Hematopoietic multipotent progenitor cell (in vitro differentiated cells): ENCODE measurements at regions not wholly inside any gene's neighbourhood (a gene's known extent, or its start where the extent isn't known, plus 50 kb on each side); places are given as distances from the start of the nearest gene placed in this dataset.

ENCODE experiments used
- DNase-seq, 3 donors: peaks; one replicate each; pipeline ENCODE4 v3.0.0-alpha.2; 2011 to 2015; ENCODE audit warnings: low read depth in 2 of 3, low spot score in 2 of 3

DNA sequence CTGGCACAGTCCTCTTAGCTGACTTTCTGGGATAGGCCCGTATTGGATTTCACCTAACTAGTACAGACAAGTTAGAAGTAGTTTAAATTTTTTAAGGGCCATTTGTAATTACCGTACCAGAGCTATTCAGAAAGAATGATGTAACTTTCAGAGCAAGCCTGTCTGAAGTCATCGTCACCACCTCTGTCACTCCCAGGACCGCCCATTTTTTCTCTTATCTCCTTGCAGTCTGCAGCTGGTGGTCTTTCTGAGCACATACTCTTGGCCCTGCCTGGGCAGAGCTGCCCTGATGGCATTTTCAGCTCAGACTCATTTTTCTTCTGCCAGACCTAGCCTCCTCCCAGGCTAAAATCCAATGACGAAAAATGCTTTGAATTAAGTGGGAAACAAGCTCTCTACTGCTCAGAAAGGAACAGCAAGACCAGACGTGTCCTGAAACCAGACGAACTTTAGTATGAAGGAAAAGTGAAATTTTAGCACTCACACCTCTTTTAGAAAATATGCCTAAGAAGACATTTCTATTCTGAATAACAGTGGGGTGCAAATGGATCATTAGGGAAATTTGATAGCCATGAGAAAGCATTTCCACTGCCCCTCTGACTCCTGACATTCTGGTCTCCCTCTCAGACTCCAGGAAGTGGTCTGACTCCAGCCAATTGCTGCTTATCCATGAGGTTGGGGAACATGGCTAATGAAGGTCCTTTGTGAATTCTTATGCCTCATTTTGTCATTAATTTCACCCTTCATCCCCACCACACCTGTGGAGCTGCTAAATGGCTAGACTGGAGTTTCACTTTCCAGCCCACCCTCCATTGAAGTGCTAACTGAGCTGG, 162.4 kb upstream of the GYPA start:
- DNase-seq, result no peak

DNA sequence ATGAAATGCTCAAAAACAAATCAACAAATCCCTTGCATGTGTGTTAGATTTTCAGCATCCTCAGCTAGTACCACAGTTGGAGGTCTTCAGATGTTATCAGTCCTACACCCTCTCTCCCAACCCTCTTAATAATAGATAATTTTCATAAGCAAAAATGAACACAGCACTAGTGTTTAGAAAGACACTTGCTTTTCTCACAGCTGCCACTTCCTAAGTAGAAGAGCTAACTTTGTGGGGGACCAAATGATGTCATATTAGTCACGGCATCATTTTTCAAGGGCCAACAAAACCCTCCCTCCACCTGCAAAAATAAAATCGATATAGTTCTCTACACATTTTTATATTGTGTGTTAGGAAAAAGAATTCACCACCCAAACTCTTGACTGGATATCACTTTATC, 163.5 kb upstream of the GYPA start:
- no peak for DNase-seq

DNA sequence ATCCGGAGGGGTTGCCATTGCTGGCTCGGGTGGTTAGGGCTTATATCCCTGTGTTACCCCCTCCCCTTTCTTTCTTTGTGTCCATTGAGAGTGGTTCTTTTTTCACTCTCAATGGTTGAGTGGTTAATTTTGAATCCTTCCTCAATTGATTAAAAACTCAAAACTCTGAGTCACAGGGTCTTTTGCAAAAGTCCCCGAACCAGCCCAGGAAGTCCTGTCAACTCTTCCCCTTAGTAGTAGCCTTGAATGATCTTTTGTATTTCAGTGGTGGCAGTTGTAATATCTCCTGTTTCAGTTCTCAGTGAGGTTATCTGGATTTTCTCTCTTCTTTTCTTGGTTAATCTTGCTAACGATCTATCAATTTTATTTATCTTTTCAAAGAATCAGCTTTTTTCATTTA, 170.0 kb upstream of the GYPA start:
- DNase-seq, result no peak

- no peak for DNase-seq
Observed at GRCh38 chr4:144313370-144313769, 172.9 kb upstream of the GYPA start.

- no peak for DNase-seq
Observed at GRCh38 chr4:144316869-144317268, 176.4 kb upstream of the GYPA start.

DNA sequence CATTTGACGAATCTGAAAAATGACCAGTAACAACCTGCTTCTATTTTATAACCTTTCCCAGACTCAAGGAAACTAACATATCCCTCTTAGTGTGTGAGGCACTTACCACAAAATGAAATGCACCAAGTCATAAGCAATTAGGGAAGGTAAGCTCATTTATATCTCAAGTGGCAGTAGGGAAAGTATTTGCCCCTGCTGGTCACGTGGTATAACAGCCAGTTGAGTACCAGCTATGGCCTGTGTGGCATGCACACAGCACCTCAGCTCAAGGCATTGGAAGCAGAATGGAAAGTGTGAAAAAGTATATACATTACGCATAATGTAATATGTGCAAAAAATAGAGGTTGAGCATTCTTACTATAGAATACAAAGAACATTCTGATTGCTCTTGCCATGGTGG, 178.3 kb upstream of the GYPA start:
- no peak for DNase-seq

- no peak for DNase-seq
Observed at GRCh38 chr4:144336633-144337032, 196.1 kb upstream of the GYPA start.

DNA sequence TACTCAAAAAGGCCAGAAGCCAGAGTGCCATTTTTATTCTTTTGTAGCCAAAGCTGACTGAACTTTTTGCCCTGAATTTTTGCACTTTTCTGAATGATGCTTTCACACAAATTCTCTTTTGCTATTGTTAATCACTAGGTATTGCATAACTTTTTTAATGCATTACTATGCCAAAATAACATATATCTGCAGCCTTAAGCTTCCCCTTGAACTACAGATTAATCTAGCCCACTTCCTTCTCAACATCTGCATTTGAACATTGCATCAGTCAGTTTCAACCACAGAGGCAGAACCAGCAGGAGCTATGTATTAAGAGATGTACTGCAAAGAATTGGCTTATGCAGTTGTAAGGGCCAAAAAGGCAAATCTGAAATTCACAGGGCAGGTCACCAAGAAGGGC, 197.6 kb upstream of the GYPA start:
- peak in 2 of 3 donors; percentile 32 to 36 for DNase-seq

GRCh38 chr4:144338834-144339233, 198.3 kb upstream of the GYPA start:
- DNase-seq, result no peak

DNA sequence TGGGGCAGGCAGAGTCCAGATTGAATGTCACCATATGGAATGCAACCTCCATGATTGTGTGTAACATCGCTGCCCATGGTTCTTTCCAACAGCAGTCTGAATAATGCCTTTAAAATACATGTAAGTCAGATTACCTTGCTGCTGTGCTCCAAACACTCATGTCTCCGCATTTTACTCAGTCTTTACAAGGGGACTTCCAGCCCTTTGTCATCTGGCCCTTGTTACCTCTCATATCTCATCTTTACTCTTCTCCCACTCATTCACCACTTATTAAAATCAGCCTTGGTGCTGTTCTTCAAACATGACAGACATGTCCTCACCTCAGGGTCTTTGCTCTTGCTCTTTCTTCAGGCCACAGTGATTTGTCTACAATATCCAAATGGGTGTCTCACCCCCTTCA, 200.4 kb upstream of the GYPA start:
- DNase-seq, result no peak

DNA sequence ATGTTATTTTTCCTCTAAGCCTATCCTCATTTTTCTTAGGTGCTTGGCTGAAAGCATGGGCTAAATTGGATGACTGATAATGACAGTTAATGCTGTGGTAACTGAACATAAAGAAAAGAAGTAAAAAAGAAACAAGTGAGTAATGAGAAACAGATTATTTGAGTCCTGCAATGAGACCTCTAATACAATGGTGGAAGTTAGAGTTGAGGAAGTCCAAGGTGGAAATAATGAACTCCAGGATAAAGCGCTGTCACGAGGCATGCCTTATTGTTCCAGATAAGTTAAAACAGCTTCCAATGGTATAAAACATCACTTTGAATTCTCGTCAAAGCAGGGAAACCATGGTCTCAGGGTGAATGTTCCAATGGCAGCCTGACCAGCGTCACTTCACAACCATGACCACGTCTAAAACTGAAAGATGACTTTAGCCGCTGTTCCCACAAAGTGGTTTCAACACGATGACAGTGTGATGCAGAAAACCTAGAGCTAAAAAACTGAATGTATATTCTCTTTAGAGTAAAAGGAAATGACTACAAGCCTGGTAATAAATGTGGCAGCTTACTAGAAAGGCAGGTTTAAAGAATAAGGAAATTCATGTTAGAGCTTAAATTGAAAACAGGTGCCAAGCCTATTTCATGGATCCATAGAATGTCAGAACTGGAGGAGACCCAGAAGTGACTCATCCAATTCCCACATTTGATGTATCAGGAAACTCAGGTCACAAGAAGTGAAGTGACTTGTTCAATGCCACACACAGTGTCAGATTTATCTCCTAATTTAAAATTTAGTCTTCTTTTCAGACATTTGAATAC, 202.6 kb upstream of the GYPA start:
- DNase-seq, result no peak

- DNase-seq, result no peak
Observed at GRCh38 chr4:144347121-144347520, 206.6 kb upstream of the GYPA start.

DNA sequence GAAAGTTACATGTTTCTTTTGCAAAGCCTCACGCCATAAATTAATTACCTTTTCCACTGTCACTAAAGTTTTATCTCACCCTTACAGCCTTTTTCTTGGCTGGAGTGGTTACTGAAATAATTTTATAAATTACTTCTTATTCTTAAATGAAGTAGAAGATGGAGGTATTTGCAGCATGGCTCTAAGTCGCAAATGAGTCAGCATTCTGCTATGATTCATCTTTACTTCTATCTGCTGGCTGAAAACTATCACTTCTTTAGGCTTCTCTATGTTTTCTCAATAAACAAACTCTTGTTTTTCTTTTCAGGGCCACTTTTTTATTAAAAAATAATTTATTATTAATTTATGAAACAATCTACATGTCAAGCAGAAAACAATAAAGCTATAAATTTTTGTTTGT, 210.2 kb upstream of the GYPA start:
- DNase-seq, result no peak

- DNase-seq, result no peak
Observed at GRCh38 chr4:144351306-144351705, 210.8 kb upstream of the GYPA start.

- DNase-seq, result no peak
Observed at GRCh38 chr4:144353292-144353691, 212.8 kb upstream of the GYPA start.

DNA sequence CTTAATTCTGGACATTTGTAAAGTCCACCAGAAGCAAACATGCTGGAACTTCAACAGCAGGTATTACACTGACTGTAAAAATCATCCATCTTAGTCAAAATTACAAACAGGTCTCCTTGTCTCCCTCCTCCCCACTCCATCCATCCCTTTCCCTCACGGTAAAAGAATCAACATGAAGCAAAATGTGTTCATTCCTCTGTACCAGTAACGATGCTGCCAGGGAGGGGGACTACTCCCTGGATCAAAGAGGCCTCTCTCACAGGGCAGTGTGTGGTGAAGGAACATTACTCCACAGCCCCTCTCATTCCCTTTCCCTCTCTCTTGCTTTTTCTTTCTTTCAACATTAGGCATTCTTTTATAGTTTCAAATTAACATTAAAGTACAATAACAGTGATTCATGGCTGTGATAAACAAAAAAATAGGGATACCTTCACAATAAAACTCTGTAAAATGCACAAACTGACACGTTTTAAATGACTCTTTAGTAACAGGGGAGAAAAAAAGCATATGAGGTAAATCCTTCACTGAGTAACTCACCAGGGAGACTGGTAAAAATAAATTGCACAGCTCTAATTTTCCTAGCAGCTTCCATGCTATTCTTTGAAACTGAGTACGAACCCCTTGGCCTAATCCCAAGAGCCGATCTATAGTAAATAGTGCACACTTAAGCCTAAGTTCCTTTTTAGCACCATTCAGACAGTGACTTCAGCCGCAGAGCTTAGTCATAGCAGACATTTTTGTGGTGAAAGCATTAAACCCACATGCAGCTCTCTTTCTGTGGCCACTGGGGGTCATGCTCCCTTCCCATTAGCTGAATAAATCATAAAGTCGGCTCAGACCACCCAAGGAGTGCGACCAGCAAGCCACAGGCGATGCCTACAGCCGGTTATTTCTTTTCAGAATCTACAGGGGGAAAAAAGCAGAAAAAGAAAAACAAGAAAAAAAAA, 215.6 kb upstream of the GYPA start:
- peak in 2 of 3 donors; percentile 10 to 44 for DNase-seq

- no peak for DNase-seq
Observed at GRCh38 chr4:144356941-144357381, 216.4 kb upstream of the GYPA start.

DNA sequence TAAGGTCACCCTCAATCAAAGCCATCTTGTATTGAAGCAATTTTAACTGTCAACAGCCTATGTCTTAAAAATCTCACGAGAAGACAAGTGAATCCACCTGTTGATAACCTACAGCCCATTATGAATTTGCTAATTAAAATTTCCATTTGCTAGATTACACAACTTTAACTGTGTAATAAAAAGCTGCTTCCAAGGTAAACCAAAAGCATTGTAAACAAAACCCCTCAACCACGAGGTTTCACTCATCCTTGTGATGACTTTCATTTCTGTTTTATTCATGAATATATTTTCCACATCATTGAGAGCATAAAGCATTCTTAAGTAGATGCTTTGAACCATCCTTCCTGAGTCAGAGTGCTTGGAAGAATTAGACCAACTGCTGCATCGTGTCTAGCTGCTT, 217.5 kb upstream of the GYPA start:
- DNase-seq, result no peak

DNA sequence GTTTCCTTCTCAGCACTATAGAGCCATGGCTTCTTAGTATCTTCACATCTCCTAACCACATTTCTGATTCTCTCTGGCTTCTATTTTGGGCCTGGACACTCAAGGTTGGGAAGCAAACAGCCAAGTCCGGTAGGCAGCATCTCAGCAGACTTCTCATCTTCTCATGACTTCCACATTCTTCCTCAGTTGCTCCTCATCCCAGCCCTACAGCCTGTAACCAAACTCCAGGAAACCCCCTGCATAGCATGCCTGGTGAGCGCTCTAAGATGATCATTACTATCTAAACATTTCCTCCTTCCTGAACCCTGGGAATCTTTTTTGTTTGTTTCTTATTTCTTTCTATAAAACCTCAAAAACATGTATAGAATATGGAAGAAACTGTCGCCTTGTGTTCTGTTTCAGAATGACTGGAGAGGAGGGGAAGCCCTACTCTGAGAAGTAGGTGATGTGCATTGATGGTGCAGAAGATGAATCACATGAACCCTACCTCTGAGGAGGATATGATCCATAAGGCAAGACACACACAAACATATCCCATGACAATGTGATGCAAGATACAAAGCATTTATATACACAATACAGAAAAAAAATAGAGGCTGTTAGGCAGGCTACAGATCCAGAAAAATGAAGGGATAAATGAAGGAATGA, 219.8 kb upstream of the GYPA start:
- DNase-seq, result no peak

DNA sequence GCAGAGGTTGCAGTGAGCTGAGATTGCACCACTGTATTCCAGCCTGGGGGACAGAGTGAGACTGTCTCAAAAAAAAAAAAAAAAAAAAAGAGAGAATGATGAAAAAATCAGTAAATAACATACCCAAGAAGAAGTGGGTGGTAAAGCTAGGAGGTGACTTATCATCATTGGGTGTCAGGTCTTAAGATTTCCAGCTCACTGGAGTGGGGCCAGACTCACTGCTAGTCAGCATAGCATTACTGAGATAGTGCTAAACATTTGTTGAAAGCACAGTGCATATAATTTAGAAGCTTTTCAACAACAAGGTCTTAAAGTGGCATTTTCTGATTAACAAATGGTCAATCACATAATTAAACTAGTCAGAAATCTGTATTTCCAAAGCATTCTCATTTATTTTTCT, 221.8 kb upstream of the GYPA start:
- no peak for DNase-seq
